ACC112 (cell line): ENCODE measurements at regions not wholly inside any gene's neighbourhood (a gene's known extent, or its start where the extent isn't known, plus 50 kb on each side); places are given as distances from the start of the nearest gene placed in this dataset.
"Not testable (repeated sequence)": the region's sequence is repeated elsewhere in the genome, so short reads cannot be mapped to it uniquely, and the experiment has no call there.

Experiments used
- H2AFZ ChIP-seq: fragments of 200-600 bp; sonication (generic); one replicate; pipeline ENCODE4 v1.6.0; 2017; ENCODE audit warnings: antibody characterized with exemption, low read length; ENCODE audit not compliant: unreplicated experiment
- H3K27ac ChIP-seq: fragments of 200-600 bp; sonication (generic); 2 replicates; pipeline ENCODE4 v1.5.1; 2014; ENCODE audit warnings: low read depth, mild to moderate bottlenecking, antibody characterized with exemption, low read length, moderate library complexity
- H3K27me3 ChIP-seq: fragments of 200-600 bp; sonication (generic); 2 replicates; pipeline ENCODE4 v1.6.1; 2014; ENCODE audit warnings: mild to moderate bottlenecking, antibody characterized with exemption, low read length, moderate library complexity, mixed read lengths; ENCODE audit not compliant: insufficient read depth
- H3K36me3 ChIP-seq: fragments of 200-600 bp; sonication (generic); 2 replicates; pipeline ENCODE4 v1.6.1; 2016; ENCODE audit warnings: mild to moderate bottlenecking, antibody characterized with exemption, low read length, moderate library complexity, mixed read lengths; ENCODE audit not compliant: insufficient read depth
- H3K4me1 ChIP-seq: fragments of 200-600 bp; sonication (generic); one replicate; pipeline ENCODE4 v1.6.1; 2016; ENCODE audit warnings: low read length, mixed read lengths; ENCODE audit not compliant: insufficient read depth, unreplicated experiment, control insufficient read depth
- H3K4me3 ChIP-seq: fragments of 200-600 bp; sonication (generic); 2 replicates; pipeline ENCODE4 v1.5.1; 2014; ENCODE audit warnings: mild to moderate bottlenecking, low read depth, low read length
- H3K79me2 ChIP-seq: fragments of 200-600 bp; sonication (generic); one replicate; pipeline ENCODE4 v1.6.0; 2016; ENCODE audit warnings: low read length; ENCODE audit not compliant: control insufficient read depth, unreplicated experiment, insufficient read depth

GRCh38 chr12:4191642-4192041, 81.9 kb upstream of the CCND2 start:
- Histone ChIP-seq H3K4me1 (no peaks in the 10 kb centered on the region), H3K27ac (no peak overlapping the region), H3K27me3 (peaks cover 44% of the 10 kb centered on the region), H3K79me2 (no peaks in the 10 kb centered on the region), H3K36me3 (no peaks in the 10 kb centered on the region), H2AFZ (no peak overlapping the region), H3K4me3 (no peak overlapping the region)

- Histone ChIP-seq H2AFZ (no peak overlapping the region), H3K27ac (no peak overlapping the region), H3K4me1 (no peaks in the 10 kb centered on the region), H3K36me3 (no peaks in the 10 kb centered on the region), H3K79me2 (no peaks in the 10 kb centered on the region), H3K4me3 (no peak overlapping the region), H3K27me3 (peaks cover 42% of the 10 kb centered on the region)
Measured at GRCh38 chr12:4191149-4191548, 82.4 kb upstream of the CCND2 start.

DNA sequence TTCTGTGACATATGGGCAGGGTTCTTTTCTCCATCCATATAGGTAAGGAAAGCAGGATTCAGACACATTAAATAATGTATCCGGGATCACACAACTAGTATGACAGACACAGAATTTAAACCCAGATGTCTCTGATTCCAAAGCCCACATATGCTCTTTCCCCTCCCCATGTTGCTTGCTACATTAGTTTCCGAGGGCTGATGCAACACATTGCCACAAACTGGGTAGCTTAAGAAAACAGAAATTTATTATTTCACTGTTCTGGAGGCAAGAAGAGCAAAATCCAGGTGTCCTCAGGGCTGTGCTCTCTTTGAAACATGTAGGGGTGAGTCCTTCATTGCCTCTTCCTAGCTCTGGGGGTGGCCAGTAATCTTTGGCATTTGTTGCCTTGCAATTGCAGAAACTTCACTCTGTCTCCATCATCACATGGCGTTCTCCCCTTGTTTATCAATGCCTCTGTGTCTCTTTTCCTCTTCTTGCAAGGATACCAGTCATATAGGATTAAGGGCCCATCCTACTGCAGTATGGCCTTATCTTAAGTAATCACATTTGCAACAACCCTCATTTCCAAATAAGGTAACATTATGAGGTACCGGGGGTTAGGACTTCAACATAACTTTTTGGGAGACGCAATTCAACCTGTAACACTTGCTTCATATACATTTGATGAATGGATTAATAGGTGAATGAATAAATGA, 83.0 kb upstream of the CCND2 start:
- no peaks in the 10 kb centered on the region for H3K36me3 ChIP-seq
- H3K27me3 ChIP-seq: peaks cover 46% of the 10 kb centered on the region
- no peak overlapping the region for H3K27ac ChIP-seq
- H3K79me2 ChIP-seq: no peaks in the 10 kb centered on the region
- no peak overlapping the region for H2AFZ ChIP-seq
- H3K4me3 ChIP-seq: no peak overlapping the region
- H3K4me1 ChIP-seq: no peaks in the 10 kb centered on the region

DNA sequence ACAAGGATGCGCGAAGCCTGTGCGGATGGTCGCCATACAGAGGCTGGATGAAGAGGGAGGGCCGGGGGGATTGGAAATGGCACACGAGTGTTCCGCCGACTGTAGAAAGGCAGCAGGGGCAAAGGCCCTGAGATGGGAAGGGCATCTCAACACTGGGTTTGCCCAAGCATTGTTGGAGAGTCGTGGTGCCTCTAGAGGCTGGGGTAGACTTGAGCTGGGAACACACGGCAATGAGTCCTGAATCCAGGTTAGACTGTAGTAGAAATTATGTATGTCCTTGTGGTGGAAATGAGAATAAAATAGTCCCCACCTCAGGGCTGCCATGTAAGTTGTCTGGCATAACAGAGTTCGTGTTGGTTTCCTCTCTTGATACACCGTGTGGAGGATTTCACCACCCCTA, 83.8 kb upstream of the CCND2 start:
- Histone ChIP-seq H3K27me3 (peaks cover 50% of the 10 kb centered on the region), H3K27ac (no peak overlapping the region), H3K36me3 (no peaks in the 10 kb centered on the region), H2AFZ (no peak overlapping the region), H3K79me2 (no peaks in the 10 kb centered on the region), H3K4me3 (no peak overlapping the region), H3K4me1 (no peaks in the 10 kb centered on the region)

DNA sequence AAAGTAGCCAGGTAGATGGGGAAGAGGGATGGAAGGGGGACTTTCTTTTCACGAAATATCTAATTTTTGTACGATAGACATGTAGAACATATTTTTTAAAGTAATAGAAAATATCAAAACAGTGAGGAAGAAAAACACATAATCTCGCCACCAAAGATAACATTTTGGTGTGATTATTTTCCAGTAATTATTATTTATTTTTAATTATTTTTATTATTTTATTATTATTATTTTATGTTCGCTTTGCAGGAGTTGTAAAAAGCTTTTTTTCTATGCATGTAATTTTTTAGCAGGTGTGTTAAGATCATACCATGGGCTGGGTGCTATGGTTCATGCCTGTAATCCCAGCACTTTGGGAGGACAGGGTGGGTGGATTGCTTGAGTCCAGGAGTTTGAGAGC, 85.6 kb upstream of the CCND2 start:
- Histone ChIP-seq H3K4me3 (no peak overlapping the region), H3K27me3 (peaks cover 50% of the 10 kb centered on the region), H3K36me3 (no peaks in the 10 kb centered on the region), H2AFZ (no peak overlapping the region), H3K27ac (no peak overlapping the region), H3K4me1 (no peaks in the 10 kb centered on the region), H3K79me2 (no peaks in the 10 kb centered on the region)

DNA sequence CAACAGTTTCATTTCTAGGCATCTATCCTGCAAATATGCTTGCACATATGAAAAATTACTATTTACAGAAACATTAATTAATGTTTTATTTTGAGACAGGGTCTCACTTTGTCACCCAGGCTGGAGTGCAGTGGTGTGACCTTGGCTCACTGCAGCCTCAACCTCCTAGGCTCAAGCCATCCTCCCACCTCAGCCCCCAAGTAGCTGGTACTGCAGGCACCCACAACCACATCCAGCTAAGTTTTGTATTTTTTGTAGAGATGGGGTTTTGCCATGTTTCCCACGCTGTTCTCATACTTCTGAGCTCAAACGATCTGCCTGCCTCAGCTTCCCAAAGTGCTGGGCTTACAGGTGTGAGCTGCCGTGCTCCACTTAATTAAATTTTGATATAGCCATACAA, 86.2 kb upstream of the CCND2 start:
- H3K79me2 ChIP-seq, H3K4me3 ChIP-seq, H3K27ac ChIP-seq, H3K4me1 ChIP-seq, H3K36me3 ChIP-seq, H2AFZ ChIP-seq: not testable (repeated sequence)
- H3K27me3 ChIP-seq: peaks cover 56% of the 10 kb centered on the region

GRCh38 chr12:4178424-4179170, 95.0 kb upstream of the CCND2 start:
- Histone ChIP-seq H3K4me1 (no peaks in the 10 kb centered on the region), H3K36me3 (no peaks in the 10 kb centered on the region), H3K79me2 (no peaks in the 10 kb centered on the region), H3K27ac (no peak overlapping the region), H3K4me3 (no peak overlapping the region), H2AFZ (no peak overlapping the region), H3K27me3 (peaks cover 17% of the 10 kb centered on the region; the same call in 1 of the 2 replicates)

DNA sequence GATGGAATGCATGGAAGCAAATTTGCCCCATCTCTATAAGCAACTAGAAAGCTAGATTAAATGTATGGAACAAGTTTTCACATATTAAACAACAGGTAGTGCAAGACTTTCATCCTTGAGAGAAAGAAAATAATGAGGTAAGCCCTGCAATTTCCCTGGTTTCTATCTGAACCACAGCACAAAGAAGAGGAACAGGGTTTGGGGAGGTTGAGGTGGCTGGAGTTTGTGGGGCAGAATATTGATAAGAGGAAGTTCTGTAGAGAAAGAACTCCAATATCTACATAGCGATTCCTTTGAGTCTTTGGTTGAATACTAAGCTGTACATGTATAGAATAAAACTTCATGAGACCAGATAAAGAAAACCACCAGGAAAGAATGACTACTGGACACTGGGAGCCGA, 96.3 kb upstream of the CCND2 start:
- H3K36me3 ChIP-seq: no peaks in the 10 kb centered on the region
- H3K4me1 ChIP-seq: peaks cover 3% of the 10 kb centered on the region
- no peak overlapping the region for H2AFZ ChIP-seq
- H3K27me3 ChIP-seq: 0 out of 2 replicates have a peak, but pooled peaks cover 3% of the 10 kb centered on the region
- no peak overlapping the region for H3K27ac ChIP-seq
- no peak overlapping the region for H3K4me3 ChIP-seq
- no peaks in the 10 kb centered on the region for H3K79me2 ChIP-seq

DNA sequence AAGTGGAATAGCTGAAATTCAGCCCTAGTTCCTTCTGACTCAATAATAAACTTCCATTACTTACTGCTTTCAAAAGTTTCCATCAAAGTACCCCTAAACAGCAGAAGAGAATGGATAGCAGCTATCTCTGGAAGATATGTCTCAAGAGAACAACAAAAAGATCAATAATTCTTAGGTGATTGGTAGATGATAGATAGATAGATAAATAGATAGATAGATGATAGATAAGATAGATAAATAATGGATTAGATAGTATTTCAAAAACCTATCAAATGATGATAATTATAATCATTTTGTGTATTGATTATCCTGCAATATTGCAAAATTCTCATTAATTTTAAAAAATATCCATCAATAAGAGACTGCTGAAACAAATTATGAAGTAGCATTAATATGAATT, 97.4 kb upstream of the CCND2 start:
- Histone ChIP-seq H3K4me3 (no peak overlapping the region), H3K79me2 (no peaks in the 10 kb centered on the region), H2AFZ (no peak overlapping the region), H3K4me1 (peaks cover 3% of the 10 kb centered on the region), H3K27ac (no peak overlapping the region), H3K36me3 (no peaks in the 10 kb centered on the region), H3K27me3 (0 out of 2 replicates have a peak, but pooled peaks cover 5% of the 10 kb centered on the region)

DNA sequence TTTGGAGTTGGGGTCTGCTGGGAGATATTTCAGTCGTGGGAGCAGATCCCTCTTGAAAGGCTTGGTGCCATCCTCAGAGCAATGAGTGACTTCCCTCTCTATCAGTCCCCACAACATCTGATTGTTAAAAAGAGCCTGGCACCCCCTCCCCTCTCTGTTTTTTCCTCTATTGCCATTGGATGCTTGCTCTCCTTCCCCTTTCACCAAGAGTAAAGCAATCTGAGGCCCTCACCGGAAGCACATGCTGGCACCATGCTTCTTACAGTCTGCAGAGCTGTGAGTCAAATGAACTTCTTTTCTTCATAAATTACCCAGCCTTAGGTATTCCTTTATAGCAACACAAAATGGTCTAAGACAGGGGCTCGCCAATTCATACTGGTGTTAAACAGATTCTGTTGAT, 99.1 kb upstream of the CCND2 start:
- Histone ChIP-seq H2AFZ (no peak overlapping the region), H3K4me1 (peaks cover 3% of the 10 kb centered on the region), H3K27me3 (peaks cover 18% of the 10 kb centered on the region; the same call in 1 of the 2 replicates), H3K4me3 (no peak overlapping the region), H3K27ac (no peak overlapping the region), H3K79me2 (no peaks in the 10 kb centered on the region), H3K36me3 (no peaks in the 10 kb centered on the region)

DNA sequence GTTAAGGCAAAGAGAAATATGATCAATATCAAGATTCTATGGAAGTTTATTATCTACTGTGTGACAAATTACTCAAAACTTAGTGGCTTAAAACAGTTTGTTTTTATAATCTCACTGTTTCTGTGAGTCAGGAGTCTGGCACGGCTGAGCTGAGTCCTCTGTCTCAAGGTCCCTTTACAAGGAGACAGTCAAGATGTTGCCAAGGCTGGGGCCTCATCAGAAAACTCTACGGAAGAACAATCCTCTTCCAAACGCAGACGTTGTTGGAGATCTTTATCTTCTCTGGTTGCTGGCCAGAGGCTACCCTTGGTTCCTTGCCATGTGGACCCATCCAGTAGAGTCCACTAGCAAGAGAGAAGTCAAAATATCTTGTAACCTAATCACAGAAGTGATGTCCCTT, 100.6 kb upstream of the CCND2 start:
- Histone ChIP-seq H2AFZ (no peak overlapping the region), H3K27me3 (peaks cover 18% of the 10 kb centered on the region; the same call in 1 of the 2 replicates)

More for the DNA sequence above, 100.6 kb upstream of the CCND2 start:
- H3K4me1 ChIP-seq: peaks cover 3% of the 10 kb centered on the region
- no peak overlapping the region for H3K27ac ChIP-seq
- H3K4me3 ChIP-seq: no peak overlapping the region
- no peaks in the 10 kb centered on the region for H3K79me2 ChIP-seq
- no peaks in the 10 kb centered on the region for H3K36me3 ChIP-seq
